Right atrium auricular region (tissue), 2 donors: ENCODE measurements at regions not wholly inside any gene's neighbourhood (a gene's known extent, or its start where the extent isn't known, plus 50 kb on each side); places are given as distances from the start of the nearest gene placed in this dataset.
"Not testable (repeated sequence)": the region's sequence is repeated elsewhere in the genome, so short reads cannot be mapped to it uniquely, and the experiment has no call there.

Experiments
- DNase-seq: peaks from one replicate; pipeline ENCODE4 v3.0.0-alpha.2; 2019; ENCODE audit warnings: low spot score
- H3K27ac ChIP-seq, 2 donors: fragments of 200-600 bp; sonication (generic); 1 replicate in 1 of 2; 2 replicates in 1 of 2; pipeline ENCODE4 v1.5.1; 2016 to 2019
- H3K27me3 ChIP-seq, 2 donors: fragments of 200-600 bp; sonication (generic); one replicate each; pipeline versions ENCODE4 v1.5.1 to v1.6.0; 2017 to 2019
- H3K36me3 ChIP-seq: fragments of 200-600 bp; sonication (generic); one replicate; pipeline ENCODE4 v1.5.1; 2016
- H3K4me1 ChIP-seq, 2 donors: fragments of 200-600 bp; sonication (generic); one replicate each; pipeline versions ENCODE4 v1.5.1 to v1.6.0; 2017 to 2019
- H3K4me3 ChIP-seq, 2 donors: fragments of 200-600 bp; sonication (generic); 1 replicate in 1 of 2; 2 replicates in 1 of 2; pipeline ENCODE4 v1.5.1; 2017 to 2019; ENCODE audit warnings: mild to moderate bottlenecking in 1 of 2, moderate library complexity in 1 of 2
- H3K9me3 ChIP-seq, 2 donors: fragments of 200-600 bp; sonication (generic); one replicate each; pipeline ENCODE4 v1.5.1; 2019
- CTCF ChIP-seq, 2 donors: fragments of 200-600 bp; sonication (generic); IDR thresholded peaks; one replicate each; pipeline ENCODE4 v1.5.1; 2019; ENCODE audit warnings: antibody characterized with exemption in 2 of 2

- DNase-seq, result no peak
- Histone ChIP-seq H3K4me1 (no peaks in the 10 kb centered on the region), H3K36me3 (no peaks in the 10 kb centered on the region), H3K9me3 (no peaks in the 10 kb centered on the region), H3K27me3 (no peaks in the 10 kb centered on the region), H3K4me3 (no peak overlapping the region), H3K27ac (no peak overlapping the region)
- no peak for TF ChIP-seq CTCF (IDR thresholded peaks at IDR 0.05)
These were observed 144.2 kb upstream of the POGK start for GRCh38 chr1:166695115-166695514.

GRCh38 chr1:166695834-166696233, 143.4 kb upstream of the POGK start:
- not testable (repeated sequence) for H3K36me3 ChIP-seq, DNase-seq, H3K4me3 ChIP-seq, H3K4me1 ChIP-seq, H3K9me3 ChIP-seq, H3K27ac ChIP-seq, H3K27me3 ChIP-seq

- Histone ChIP-seq H3K4me3 (no peak overlapping the region), H3K9me3 (no peaks in the 10 kb centered on the region), H3K27ac (no peak overlapping the region), H3K4me1 (no peaks in the 10 kb centered on the region), H3K36me3 (no peaks in the 10 kb centered on the region), H3K27me3 (no peaks in the 10 kb centered on the region)
- TF ChIP-seq CTCF (IDR thresholded peaks at IDR 0.05), result no peak
- DNase-seq, result no peak
These were observed 140.5 kb upstream of the POGK start for GRCh38 chr1:166698771-166699170.

- Histone ChIP-seq H3K27ac (no peak overlapping the region), H3K4me3 (no peak overlapping the region), H3K27me3 (no peaks in the 10 kb centered on the region), H3K4me1 (no peaks in the 10 kb centered on the region), H3K9me3 (no peaks in the 10 kb centered on the region), H3K36me3 (no peaks in the 10 kb centered on the region)
- no peak for DNase-seq
- no peak for TF ChIP-seq CTCF (IDR thresholded peaks at IDR 0.05)
These were observed 139.7 kb upstream of the POGK start for GRCh38 chr1:166699613-166700012.

GRCh38 chr1:166700696-166701095, 138.6 kb upstream of the POGK start:
- no peak for TF ChIP-seq CTCF (IDR thresholded peaks at IDR 0.05)
- no peaks in the 10 kb centered on the region for H3K4me1 ChIP-seq
- no peaks in the 10 kb centered on the region for H3K27me3 ChIP-seq
- no peak for DNase-seq
- H3K36me3 ChIP-seq, result no peaks in the 10 kb centered on the region
- no peaks in the 10 kb centered on the region for H3K9me3 ChIP-seq
- H3K4me3 ChIP-seq, result no peak overlapping the region
- no peak overlapping the region for H3K27ac ChIP-seq

GRCh38 chr1:166701603-166702100, 137.6 kb upstream of the POGK start:
- DNase-seq, result no peak
- H3K36me3 ChIP-seq, result no peaks in the 10 kb centered on the region
- no peaks in the 10 kb centered on the region for H3K9me3 ChIP-seq
- H3K27ac ChIP-seq, result no peak overlapping the region
- no peak for TF ChIP-seq CTCF (IDR thresholded peaks at IDR 0.05)
- H3K4me1 ChIP-seq, result no peaks in the 10 kb centered on the region
- H3K4me3 ChIP-seq, result no peak overlapping the region
- no peaks in the 10 kb centered on the region for H3K27me3 ChIP-seq
